Smooth muscle cell (in vitro differentiated cells): ENCODE measurements at regions not wholly inside any gene's neighbourhood (a gene's known extent, or its start where the extent isn't known, plus 50 kb on each side); places are given as distances from the start of the nearest gene placed in this dataset.
"Not testable (repeated sequence)": the region's sequence is repeated elsewhere in the genome, so short reads cannot be mapped to it uniquely, and the experiment has no call there.

ENCODE experiments used
- DNase-seq: peaks from one replicate; lab custom pipeline; 2025; ENCODE audit not compliant: unreplicated experiment; lab: John Stamatoyannopoulos, UW
- H2AFZ ChIP-seq: fragments of 200-600 bp; sonication (generic); 2 replicates; pipeline ENCODE4 v1.6.0; 2016; ENCODE audit warnings: antibody characterized with exemption, low read depth, mild to moderate bottlenecking
- H3F3A ChIP-seq: fragments of 200-600 bp; sonication (generic); 2 replicates; pipeline ENCODE4 v1.6.0; 2017; ENCODE audit warnings: antibody characterized with exemption, low read depth
- H3K27ac ChIP-seq: fragments of 200-600 bp; sonication (generic); 2 replicates; pipeline ENCODE4 v1.5.1; 2016; ENCODE audit warnings: low read depth, mild to moderate bottlenecking
- H3K27me3 ChIP-seq: fragments of 200-600 bp; sonication (generic); 2 replicates; pipeline ENCODE4 v1.6.1; 2016; ENCODE audit warnings: low read depth, mild to moderate bottlenecking
- H3K36me3 ChIP-seq: fragments of 200-600 bp; sonication (generic); 2 replicates; pipeline ENCODE4 v1.5.1; 2016; ENCODE audit warnings: low read depth
- H3K4me1 ChIP-seq: fragments of 200-600 bp; sonication (generic); 2 replicates; pipeline ENCODE4 v1.5.1; 2016; ENCODE audit warnings: low read depth
- H3K4me2 ChIP-seq: fragments of 200-600 bp; sonication (generic); 2 replicates; pipeline ENCODE4 v1.6.0; 2016; ENCODE audit warnings: mild to moderate bottlenecking
- H3K4me3 ChIP-seq: fragments of 200-600 bp; sonication (generic); 2 replicates; pipeline ENCODE4 v1.5.1; 2016; ENCODE audit warnings: mild to moderate bottlenecking
- H3K79me2 ChIP-seq: fragments of 200-600 bp; sonication (generic); 2 replicates; pipeline ENCODE4 v1.6.0; 2016; ENCODE audit warnings: low read depth, mild to moderate bottlenecking
- H3K9ac ChIP-seq: fragments of 200-600 bp; sonication (generic); 2 replicates; pipeline ENCODE4 v1.6.0; 2016; ENCODE audit warnings: low read depth
- H3K9me3 ChIP-seq: fragments of 200-600 bp; sonication (generic); replicated peaks from 2 replicates; pipeline ENCODE4 v1.5.1; 2016; ENCODE audit warnings: low read depth
- H4K20me1 ChIP-seq: fragments of 200-600 bp; sonication (generic); 2 replicates; pipeline ENCODE4 v1.6.0; 2016; ENCODE audit warnings: low read depth
- WGBS: methylation state at CpG from one replicate; pipeline ENCODE4 v1.1.7; 2016; ENCODE audit warnings: low lambda C conversion rate; 5-methylcytosine and 5-hydroxymethylcytosine counted together
- TF ChIP-seq, protein P1 (sequence below): fragments of 200-600 bp; sonication (generic); IDR thresholded peaks from 2 replicates; pipeline ENCODE4 v1.5.1; 2017; ENCODE audit warnings: borderline replicate concordance, mild to moderate bottlenecking, antibody characterized with exemption; ENCODE audit not compliant: insufficient read depth, poor library complexity, severe bottlenecking

DNA sequence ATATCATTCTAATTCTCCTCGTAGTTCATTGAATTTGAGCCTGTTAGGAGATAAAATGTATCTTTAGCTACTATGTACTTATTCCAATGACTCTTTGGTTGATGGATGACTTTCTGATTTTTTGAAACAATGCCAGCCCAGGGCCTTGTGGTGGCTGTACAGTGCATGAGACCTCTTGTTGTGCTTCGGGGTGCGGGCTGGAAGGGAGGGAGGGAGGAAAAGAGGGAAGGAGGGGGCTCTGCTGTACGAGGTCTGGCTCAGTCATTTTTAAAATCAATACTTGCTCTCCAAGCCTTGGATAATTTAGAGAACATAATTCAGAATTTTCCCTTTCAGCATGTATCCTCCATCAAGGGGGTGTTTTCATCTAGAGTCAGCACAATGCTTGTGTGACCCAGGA, 399.7 kb upstream of the ONECUT1 start:
- H3K36me3 ChIP-seq, result no peaks in the 10 kb centered on the region
- H2AFZ ChIP-seq, result no peak overlapping the region
- peaks cover under 1% of the 10 kb centered on the region for H3K27me3 ChIP-seq
- no peak overlapping the region for H3K27ac ChIP-seq
- no peaks in the 10 kb centered on the region for H3K9me3 ChIP-seq
- H4K20me1 ChIP-seq, result no peaks in the 10 kb centered on the region
- no peaks in the 10 kb centered on the region for H3K4me1 ChIP-seq
- H3K79me2 ChIP-seq, result no peaks in the 10 kb centered on the region
- TF ChIP-seq, protein P1, sequence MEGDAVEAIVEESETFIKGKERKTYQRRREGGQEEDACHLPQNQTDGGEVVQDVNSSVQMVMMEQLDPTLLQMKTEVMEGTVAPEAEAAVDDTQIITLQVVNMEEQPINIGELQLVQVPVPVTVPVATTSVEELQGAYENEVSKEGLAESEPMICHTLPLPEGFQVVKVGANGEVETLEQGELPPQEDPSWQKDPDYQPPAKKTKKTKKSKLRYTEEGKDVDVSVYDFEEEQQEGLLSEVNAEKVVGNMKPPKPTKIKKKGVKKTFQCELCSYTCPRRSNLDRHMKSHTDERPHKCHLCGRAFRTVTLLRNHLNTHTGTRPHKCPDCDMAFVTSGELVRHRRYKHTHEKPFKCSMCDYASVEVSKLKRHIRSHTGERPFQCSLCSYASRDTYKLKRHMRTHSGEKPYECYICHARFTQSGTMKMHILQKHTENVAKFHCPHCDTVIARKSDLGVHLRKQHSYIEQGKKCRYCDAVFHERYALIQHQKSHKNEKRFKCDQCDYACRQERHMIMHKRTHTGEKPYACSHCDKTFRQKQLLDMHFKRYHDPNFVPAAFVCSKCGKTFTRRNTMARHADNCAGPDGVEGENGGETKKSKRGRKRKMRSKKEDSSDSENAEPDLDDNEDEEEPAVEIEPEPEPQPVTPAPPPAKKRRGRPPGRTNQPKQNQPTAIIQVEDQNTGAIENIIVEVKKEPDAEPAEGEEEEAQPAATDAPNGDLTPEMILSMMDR, result no peak
- H3K9ac ChIP-seq, result no peak overlapping the region
- H3K4me3 ChIP-seq, result no peak overlapping the region
- H3K4me2 ChIP-seq, result no peak overlapping the region
- no peaks in the 10 kb centered on the region for H3F3A ChIP-seq
- WGBS, result 64% methylated on average over 4 of the region's 4 CpGs
- no peak for DNase-seq

DNA sequence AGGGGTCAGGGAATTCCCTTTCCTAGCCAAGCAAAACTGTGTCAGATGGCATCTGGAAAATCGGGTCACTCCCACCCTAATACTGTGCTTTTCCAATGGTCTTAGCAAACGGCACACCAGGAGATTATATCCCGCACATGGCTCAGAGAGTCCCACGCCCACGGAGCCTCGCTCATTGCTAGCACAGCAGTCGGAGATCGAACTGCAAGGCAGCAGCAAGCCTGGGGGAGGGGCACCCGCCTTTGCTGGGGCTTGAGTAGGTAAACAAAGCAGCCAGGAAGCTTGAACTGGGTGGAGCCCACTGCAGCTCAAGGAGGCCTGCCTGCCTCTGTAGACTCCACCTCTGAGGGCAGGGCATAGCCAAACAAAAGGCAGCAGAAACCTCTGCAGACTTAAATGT, 393.3 kb upstream of the ONECUT1 start:
- H3F3A ChIP-seq, H3K27me3 ChIP-seq, H3K27ac ChIP-seq, H3K9me3 ChIP-seq, H3K36me3 ChIP-seq, DNase-seq, H3K4me3 ChIP-seq, H3K79me2 ChIP-seq, H4K20me1 ChIP-seq, H3K4me2 ChIP-seq, H3K4me1 ChIP-seq, H3K9ac ChIP-seq, H2AFZ ChIP-seq: not testable (repeated sequence)
- WGBS, result 80% methylated on average over 9 of the region's 9 CpGs

DNA sequence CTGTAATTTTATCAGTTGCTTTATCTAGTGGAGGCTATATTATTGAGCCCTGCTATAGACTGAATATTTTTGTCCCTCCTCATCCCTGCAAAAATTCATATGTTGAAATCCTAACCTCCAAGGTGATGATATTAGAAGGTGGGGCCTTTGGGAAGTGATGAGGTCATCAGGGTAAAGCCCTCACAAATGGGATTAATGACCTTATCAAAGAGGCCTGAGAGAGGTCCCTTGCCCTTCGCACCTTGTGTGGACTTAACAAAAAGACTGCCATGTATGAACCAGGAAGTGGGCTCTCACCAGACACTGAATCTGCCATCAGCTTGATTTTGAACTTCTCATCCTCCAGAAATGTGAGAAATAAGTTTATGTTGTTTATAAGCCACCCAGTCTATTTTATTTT, 381.4 kb upstream of the ONECUT1 start:
- Histone ChIP-seq H3K36me3 (no peaks in the 10 kb centered on the region), H3K9me3 (no peaks in the 10 kb centered on the region), H3K9ac (no peak overlapping the region), H3K4me1 (no peaks in the 10 kb centered on the region), H3F3A (no peaks in the 10 kb centered on the region), H3K4me3 (no peak overlapping the region), H2AFZ (no peak overlapping the region), H4K20me1 (no peaks in the 10 kb centered on the region), H3K79me2 (no peaks in the 10 kb centered on the region), H3K27ac (no peak overlapping the region), H3K27me3 (no peaks in the 10 kb centered on the region), H3K4me2 (no peak overlapping the region)
- DNase-seq, result no peak
- 79% methylated on average over 1 of the region's 1 CpG for WGBS
- TF ChIP-seq, protein P1, result no peak

DNA sequence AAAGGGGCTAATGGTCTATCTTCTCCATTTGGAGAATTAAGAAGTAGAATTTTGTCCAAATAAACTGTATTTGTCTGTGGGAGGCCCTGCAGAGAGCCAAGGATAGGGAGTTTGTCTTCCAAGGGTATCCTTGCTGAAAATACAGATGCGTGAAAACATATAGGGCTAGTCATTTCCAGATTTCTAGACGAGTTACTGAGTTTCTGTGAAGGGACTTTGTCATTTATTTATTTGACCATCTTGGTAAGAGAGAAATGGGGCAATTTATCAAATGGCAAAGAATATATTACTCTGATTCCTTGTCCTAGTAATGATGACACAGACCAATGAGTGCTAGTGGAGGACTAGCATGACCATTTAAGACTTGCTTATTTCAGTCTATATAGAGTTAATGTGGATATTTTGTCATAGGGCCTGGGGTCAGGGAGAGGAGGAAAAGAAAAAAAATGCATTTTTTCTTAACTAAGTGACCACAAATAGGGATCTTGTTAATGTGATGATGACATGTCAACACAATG, 376.6 kb upstream of the ONECUT1 start:
- TF ChIP-seq, protein P1, result no peak
- no peak overlapping the region for H2AFZ ChIP-seq
- H3K79me2 ChIP-seq, result no peaks in the 10 kb centered on the region
- 82% methylated on average over 2 of the region's 2 CpGs for WGBS
- no peaks in the 10 kb centered on the region for H3K27me3 ChIP-seq
- H3K9me3 ChIP-seq, result no peaks in the 10 kb centered on the region
- no peaks in the 10 kb centered on the region for H4K20me1 ChIP-seq
- no peaks in the 10 kb centered on the region for H3F3A ChIP-seq
- no peak overlapping the region for H3K4me3 ChIP-seq
- no peak overlapping the region for H3K9ac ChIP-seq
- H3K27ac ChIP-seq, result no peak overlapping the region
- no peaks in the 10 kb centered on the region for H3K36me3 ChIP-seq
- DNase-seq, result no peak
- no peak overlapping the region for H3K4me2 ChIP-seq
- H3K4me1 ChIP-seq, result no peaks in the 10 kb centered on the region
